ENCODE measurements at regions not wholly inside any gene's neighbourhood (a gene's known extent, or its start where the extent isn't known, plus 50 kb on each side); places are given as distances from the start of the nearest gene placed in this dataset.
A peak's percentile ranks its signal among the peaks of the same experiment; 100 is the strongest.

- peak; percentile 31 for DNase-seq (ENCODE audit: low read depth)
Measured at GRCh38 chr9:107883496-107884124, 394.0 kb upstream of the KLF4 start.

- DNase-seq (ENCODE audit: low read depth), result no peak
Measured at GRCh38 chr9:107881626-107882300, 392.2 kb upstream of the KLF4 start.

GRCh38 chr9:107878462-107878861 lies 388.9 kb upstream of the KLF4 start:
- no peak for DNase-seq (ENCODE audit: low read depth)

DNA sequence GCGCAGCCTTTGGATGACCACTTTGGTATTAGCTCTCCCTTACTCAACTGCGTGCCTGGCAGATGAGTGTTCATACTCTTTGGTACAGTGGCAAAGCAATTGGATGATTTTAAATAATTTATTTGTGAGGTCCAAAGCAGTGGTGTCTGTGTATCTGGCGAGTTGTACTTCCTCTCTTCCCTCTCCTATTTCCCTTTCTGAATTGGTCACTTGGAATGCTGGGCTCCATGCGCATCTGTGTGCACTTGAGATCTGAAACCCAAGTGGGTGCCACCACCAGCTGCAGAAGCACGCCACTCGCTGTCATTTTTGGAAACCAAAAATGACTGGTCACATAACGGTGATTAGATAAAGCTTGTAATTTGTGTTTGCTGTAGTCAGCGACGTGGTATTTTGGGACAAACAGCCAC lies 386.0 kb upstream of the KLF4 start:
- DNase-seq (ENCODE audit: low read depth), result no peak

DNA sequence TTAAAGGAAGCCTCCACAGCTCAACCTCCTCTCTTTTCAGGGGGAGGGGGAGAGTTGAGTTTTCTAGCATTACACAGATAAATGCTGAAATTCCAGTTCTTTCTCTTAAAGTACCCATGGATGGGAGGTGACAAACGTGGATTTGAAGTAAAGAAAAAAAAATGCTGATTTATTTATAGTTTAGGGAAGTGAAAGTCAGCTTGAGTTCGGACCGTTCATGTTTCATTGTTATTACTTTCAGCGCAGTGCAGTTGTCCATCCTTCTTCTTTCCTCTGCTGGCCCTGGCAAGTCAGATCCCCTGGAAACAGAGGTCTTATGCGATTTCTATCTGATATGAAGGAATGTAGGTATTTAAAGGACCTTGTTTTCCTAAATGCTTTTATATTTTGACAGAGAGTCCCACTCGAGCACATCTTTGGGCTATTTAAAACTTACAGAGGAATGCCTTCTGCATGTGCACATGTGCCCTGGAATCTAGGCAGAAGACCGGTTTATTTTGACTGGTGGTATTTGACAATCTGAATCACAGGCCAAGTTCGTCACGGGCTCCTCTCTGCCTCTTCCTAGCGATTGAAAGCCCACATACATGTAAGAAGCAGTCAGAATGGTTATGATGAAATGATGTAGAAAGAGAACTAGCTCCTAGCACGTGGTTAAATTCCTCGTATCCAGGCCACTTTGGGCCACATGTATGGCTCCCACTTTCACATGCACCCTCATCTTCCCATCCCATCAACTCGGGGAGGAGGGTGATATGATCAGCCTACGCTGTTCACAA lies 385.2 kb upstream of the KLF4 start:
- no peak for DNase-seq (ENCODE audit: low read depth)

- DNase-seq (ENCODE audit: low read depth), result no peak
Measured at GRCh38 chr9:107874137-107874536, 384.6 kb upstream of the KLF4 start.

DNA sequence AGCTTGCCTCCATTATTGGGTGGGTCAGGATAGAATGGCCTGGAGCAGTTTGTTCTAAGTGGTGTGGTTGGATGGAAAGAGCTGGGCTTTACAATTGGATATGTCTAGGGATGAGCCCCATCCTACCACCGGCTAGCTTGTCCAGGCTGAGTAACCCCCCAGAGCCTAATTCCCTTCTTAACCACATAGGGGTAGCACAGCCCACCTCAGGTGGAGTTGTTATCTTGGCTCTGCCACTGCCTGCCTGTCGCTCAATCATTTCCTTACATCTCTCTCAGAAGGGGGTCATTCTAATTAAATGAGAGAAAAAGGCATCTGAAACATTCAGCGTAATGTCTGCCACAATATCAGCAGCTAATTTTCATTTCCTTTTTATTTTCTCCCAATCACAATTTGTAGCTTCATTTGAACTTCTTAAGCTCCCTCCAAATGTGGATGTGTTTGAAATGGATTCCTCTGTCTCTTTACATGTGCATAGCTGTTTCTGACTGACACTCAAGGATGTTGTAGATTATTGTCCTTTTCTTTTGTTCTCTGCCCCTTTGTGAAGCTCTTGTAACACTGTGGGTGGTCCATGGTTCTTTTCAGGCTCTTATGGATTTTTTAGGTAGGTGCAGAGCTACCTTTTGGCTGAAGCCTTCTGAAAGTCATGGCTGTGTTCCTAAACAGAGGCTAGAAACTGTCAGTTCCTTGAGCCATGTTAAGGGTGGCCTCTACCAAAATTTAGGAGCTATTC lies 383.1 kb upstream of the KLF4 start:
- DNase-seq (ENCODE audit: low read depth), result no peak

- DNase-seq (ENCODE audit: low read depth), result no peak
Measured at GRCh38 chr9:107870927-107871680, 381.5 kb upstream of the KLF4 start.

DNA sequence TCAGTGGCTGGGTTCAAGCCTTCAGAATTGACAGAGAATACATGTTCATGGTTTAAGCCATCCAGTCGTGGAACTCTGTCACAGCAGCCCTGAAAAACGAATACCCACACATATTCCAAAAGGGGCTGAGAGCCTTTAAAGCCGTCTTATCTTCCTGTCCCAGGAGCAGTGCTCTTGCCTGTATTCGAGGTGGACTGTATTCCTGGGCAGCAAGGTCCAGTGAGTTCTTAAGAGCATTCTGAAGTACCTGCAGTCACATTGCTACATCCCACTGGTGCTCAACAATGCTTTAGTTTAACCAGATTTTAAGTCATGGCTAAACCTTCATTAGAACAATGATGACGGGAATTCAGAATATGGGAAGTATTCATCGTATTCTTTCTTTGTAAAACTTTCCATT lies 380.7 kb upstream of the KLF4 start:
- no peak for DNase-seq (ENCODE audit: low read depth)

GRCh38 chr9:107869111-107869510 lies 379.5 kb upstream of the KLF4 start:
- no peak for DNase-seq (ENCODE audit: low read depth)

DNA sequence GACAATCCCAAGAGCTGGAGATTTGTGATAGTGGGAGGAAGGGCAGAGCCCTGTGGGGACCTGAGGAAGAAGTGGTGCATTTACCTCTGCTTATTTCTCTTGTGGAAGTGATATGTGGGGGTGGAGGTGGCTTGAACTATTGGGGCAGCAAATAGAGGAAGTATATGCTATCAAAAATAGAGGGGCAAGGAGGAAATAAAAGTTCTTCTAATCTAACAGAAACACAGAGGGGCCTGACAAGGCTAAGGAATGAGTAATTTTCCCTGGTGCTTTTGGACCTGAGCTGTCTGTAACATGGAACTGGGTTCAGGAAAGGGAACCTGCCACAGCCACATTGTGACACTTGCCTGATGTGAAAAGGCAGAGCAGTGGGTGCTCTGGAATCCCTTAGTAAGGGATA lies 378.6 kb upstream of the KLF4 start:
- DNase-seq (ENCODE audit: low read depth), result no peak

GRCh38 chr9:107867738-107868137 lies 378.2 kb upstream of the KLF4 start:
- DNase-seq (ENCODE audit: low read depth), result no peak

GRCh38 chr9:107866711-107867311 lies 377.2 kb upstream of the KLF4 start:
- DNase-seq (ENCODE audit: low read depth), result peak; percentile 31

GRCh38 chr9:107863396-107863795 lies 373.8 kb upstream of the KLF4 start:
- DNase-seq (ENCODE audit: low read depth), result no peak

DNA sequence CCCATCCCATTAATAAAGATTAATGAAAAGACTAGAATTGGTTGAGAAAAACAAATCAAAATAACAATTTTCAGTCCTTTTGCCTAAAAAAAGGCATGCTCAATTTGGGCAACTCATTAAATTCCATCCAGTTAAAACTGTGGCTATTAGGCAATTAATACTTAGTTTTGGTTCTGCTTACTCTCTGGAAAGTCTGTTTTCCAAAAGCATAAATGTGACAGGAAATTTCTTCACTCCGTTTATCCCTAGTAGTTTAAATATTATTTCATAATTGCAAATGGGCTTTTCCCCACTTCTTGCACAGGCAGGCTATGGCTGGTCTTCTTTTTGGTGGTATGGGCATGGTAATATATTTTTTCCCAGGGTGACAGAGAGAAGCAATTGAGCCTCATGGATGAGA lies 373.3 kb upstream of the KLF4 start:
- no peak for DNase-seq (ENCODE audit: low read depth)

DNA sequence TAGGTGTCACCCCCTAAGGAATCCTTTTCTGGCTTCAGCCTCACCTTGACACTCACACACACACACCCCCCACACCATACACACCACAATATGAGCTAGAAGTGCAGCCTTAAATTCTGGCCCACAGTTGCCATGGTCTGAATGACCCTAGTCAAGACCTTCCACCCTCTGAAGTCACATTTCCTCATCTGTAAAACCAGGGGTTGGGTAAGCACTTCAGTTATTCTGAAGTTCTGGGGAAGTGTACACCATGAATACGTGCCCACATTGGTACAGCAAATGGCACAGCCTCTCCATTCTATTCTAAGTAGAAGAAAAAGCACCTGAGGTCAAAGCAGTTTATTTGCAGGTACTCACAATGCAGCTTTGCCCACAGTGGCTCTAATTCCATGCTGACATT lies 372.8 kb upstream of the KLF4 start:
- no peak for DNase-seq (ENCODE audit: low read depth)

DNA sequence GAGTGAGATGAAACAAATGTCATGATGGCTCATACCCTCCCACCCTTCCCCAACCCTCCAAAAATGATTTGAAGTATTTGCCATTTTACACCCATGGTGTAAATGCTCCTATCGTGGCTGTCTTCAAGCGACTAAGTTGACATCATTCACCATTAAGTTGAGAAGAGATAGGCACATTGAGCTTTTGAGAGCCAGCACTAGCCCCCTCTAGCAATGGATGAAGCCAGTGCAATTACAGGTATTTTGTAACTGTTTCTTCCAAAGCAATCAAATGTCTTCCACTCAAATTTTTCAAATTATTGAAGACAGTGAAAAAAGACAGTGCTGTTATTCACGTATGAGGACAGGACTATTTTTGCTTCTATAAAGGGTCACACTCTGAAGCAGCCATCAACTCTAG lies 371.5 kb upstream of the KLF4 start:
- no peak for DNase-seq (ENCODE audit: low read depth)

DNA sequence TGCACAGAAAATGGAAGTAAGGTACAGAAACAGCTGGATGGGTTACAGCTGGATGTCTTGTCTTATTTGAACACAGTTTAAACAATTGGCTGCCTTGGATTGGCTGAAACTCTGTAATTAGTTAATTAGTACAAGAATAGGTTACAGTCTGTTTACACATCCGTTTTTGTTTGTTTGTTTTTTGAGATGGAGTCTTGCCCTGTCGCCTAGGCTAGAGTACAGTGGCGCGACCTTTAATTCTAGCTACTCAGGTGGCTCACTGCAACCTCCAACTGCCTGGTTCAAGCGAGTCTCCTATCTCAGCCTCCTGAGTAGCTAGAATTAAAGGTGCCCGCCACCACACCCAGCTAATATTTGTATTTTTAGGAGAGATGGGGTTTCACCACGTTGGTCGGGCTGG lies 368.7 kb upstream of the KLF4 start:
- no peak for DNase-seq (ENCODE audit: low read depth)

- DNase-seq (ENCODE audit: low read depth), result no peak
Measured at GRCh38 chr9:107856633-107857032, 367.1 kb upstream of the KLF4 start.

DNA sequence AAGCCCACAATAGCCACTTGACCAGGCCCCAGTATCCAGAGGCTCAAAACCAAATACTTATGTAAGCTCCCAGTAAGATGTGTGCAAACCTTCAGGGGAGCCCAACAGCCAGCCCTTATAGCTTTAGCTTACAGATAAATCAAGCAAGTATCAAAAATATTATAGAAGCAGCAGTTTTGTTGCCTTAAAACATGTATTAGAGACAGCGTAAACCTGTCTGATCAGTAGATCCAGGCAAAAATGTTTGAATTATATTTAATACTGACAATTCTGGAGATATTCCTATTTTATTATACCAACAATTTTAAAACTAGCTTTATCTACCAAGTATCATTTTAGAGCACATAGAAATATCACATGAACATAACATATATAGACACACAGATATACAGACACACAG lies 365.6 kb upstream of the KLF4 start:
- DNase-seq (ENCODE audit: low read depth), result no peak

DNA sequence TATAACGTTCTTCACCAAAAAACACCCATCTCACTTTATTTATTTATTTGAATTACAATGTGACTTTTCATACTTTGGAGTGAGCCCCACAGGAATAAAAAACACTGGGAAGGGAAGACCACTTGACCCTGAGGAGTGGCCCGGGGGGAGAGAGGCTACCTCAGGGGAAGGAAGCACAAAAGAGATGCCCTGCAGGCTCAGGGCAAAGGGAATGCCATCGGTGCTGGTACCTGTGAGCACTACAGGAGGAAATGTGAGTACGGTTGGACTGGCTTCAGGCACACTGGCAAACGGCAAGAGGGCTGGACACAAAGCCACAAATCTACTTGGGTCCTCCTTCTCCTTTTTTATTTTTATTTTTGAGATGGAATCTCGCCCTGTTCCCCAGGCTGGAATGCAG lies 363.9 kb upstream of the KLF4 start:
- DNase-seq (ENCODE audit: low read depth), result no peak

Measured in RPMI7951 (cell line).